HEK293 (cell line): ENCODE measurements at regions not wholly inside any gene's neighbourhood (a gene's known extent, or its start where the extent isn't known, plus 50 kb on each side); places are given as distances from the start of the nearest gene placed in this dataset.

Source experiments
- CTCF ChIA-PET: fragments of 350-600 bp; formaldehyde crosslinking; extraction: SDS; loops from one replicate; lab custom pipeline; 2021; ENCODE audit warnings: antibody characterized with exemption; lab: Yijun Ruan, JAX
- POLR2A ChIA-PET: fragments of 300-600 bp; formaldehyde crosslinking; extraction: SDS; loops from one replicate; lab custom pipeline; 2020; ENCODE audit warnings: antibody characterized with exemption, inconsistent platforms; lab: Yijun Ruan, JAX
- H3K27ac ChIP-seq: fragments of 200-500 bp; sonication (Bioruptor generic); 2 replicates; pipeline ENCODE4 v1.5.1; 2014; ENCODE audit warnings: low read depth, low read length, control low read depth, inconsistent platforms; ENCODE audit errors: extremely low read depth
- H3K36me3 ChIP-seq, 2 experiments: fragments of 200-500 bp in 1 of 2; sonication (Bioruptor generic) in 1 of 2; 1 replicate in 1 of 2; 2 replicates in 1 of 2; pipeline ENCODE4 v1.5.1; 2014 to 2017; ENCODE audit warnings: inconsistent platforms in 2 of 2, low read length in 2 of 2; ENCODE audit not compliant: control insufficient read depth in 2 of 2, insufficient read depth in 1 of 2
- H3K4me1 ChIP-seq: fragments of 200-500 bp; sonication (Bioruptor generic); 2 replicates; pipeline ENCODE4 v1.5.1; 2014; ENCODE audit warnings: mild to moderate bottlenecking, low read length, inconsistent platforms; ENCODE audit not compliant: control insufficient read depth, insufficient read depth
- H3K4me3 ChIP-seq: 2 replicates; pipeline ENCODE4 v1.5.1; 2011; ENCODE audit warnings: low read depth, mild to moderate bottlenecking, control low read depth, low read length, moderate library complexity
- H3K9me3 ChIP-seq: fragments of 200-500 bp; sonication (Bioruptor generic); 2 replicates; pipeline ENCODE4 v1.5.1; 2014; ENCODE audit warnings: low read depth, low read length, inconsistent platforms; ENCODE audit not compliant: control insufficient read depth, insufficient read depth
- SALL2 ChIP-seq: fragments of 450-650 bp; formaldehyde crosslinking; IDR thresholded peaks from 2 replicates; pipeline ENCODE4 v1.5.0; 2017; ENCODE audit warnings: missing biosample characterization, mild to moderate bottlenecking, missing genetic modification characterization, borderline replicate concordance
- SCRT1 ChIP-seq: fragments of 450-650 bp; formaldehyde crosslinking; IDR thresholded peaks from 2 replicates; pipeline ENCODE4 v1.5.1; 2016; ENCODE audit warnings: missing biosample characterization, missing genetic modification characterization, borderline replicate concordance
- SCRT2 ChIP-seq: fragments of 450-650 bp; formaldehyde crosslinking; IDR thresholded peaks from 2 replicates; pipeline ENCODE4 v1.5.1; 2016; ENCODE audit warnings: missing biosample characterization, missing genetic modification characterization
- SP7 ChIP-seq: fragments of 450-650 bp; formaldehyde crosslinking; IDR thresholded peaks from 2 replicates; pipeline ENCODE4 v1.5.1; 2016; ENCODE audit warnings: missing biosample characterization, missing genetic modification characterization
- ZBTB1 ChIP-seq: fragments of 450-650 bp; formaldehyde crosslinking; IDR thresholded peaks from 2 replicates; pipeline ENCODE4 v1.5.1; 2016; ENCODE audit warnings: missing biosample characterization, missing genetic modification characterization
- ZEB2 ChIP-seq: fragments of 450-650 bp; formaldehyde crosslinking; IDR thresholded peaks from 2 replicates; pipeline ENCODE4 v1.5.1; 2016; ENCODE audit warnings: missing biosample characterization, missing genetic modification characterization
- ZFHX2 ChIP-seq: fragments of 450-650 bp; formaldehyde crosslinking; conservative IDR thresholded peaks from 2 replicates; pipeline ENCODE4 v1.5.1; 2016; ENCODE audit warnings: missing biosample characterization, missing genetic modification characterization
- ZNF133 ChIP-seq: fragments of 450-650 bp; formaldehyde crosslinking; IDR thresholded peaks from 2 replicates; pipeline ENCODE4 v1.5.1; 2016; ENCODE audit warnings: missing biosample characterization, missing genetic modification characterization
- ZNF155 ChIP-seq: fragments of 450-650 bp; formaldehyde crosslinking; IDR thresholded peaks from 2 replicates; pipeline ENCODE4 v1.5.1; 2016; ENCODE audit warnings: missing biosample characterization, missing genetic modification characterization
- ZNF266 ChIP-seq: fragments of 450-650 bp; formaldehyde crosslinking; IDR thresholded peaks from 2 replicates; pipeline ENCODE4 v1.5.1; 2016; ENCODE audit warnings: missing biosample characterization, missing genetic modification characterization, low read depth
- ZNF292 ChIP-seq: fragments of 450-650 bp; formaldehyde crosslinking; IDR thresholded peaks from 2 replicates; pipeline ENCODE4 v1.5.1; 2016; ENCODE audit warnings: low read depth, missing biosample characterization, missing genetic modification characterization, borderline replicate concordance
- ZNF350 ChIP-seq: fragments of 450-650 bp; formaldehyde crosslinking; IDR thresholded peaks from 2 replicates; pipeline ENCODE4 v1.5.0; 2017; ENCODE audit warnings: missing biosample characterization, mild to moderate bottlenecking, missing genetic modification characterization
- ZNF37A ChIP-seq: fragments of 450-650 bp; IDR thresholded peaks from 2 replicates; pipeline ENCODE4 v1.5.1; 2018; ENCODE audit warnings: missing biosample characterization, missing genetic modification characterization
- ZNF416 ChIP-seq: fragments of 450-650 bp; formaldehyde crosslinking; IDR thresholded peaks from 2 replicates; pipeline ENCODE4 v1.5.1; 2016; ENCODE audit warnings: missing biosample characterization, missing genetic modification characterization
- ZNF561 ChIP-seq: fragments of 450-650 bp; IDR thresholded peaks from 2 replicates; pipeline ENCODE4 v1.5.1; 2018; ENCODE audit warnings: missing biosample characterization, missing genetic modification characterization, borderline replicate concordance
- ZNF626 ChIP-seq: fragments of 450-650 bp; sonication (Bioruptor Pico); formaldehyde crosslinking; IDR thresholded peaks from 2 replicates; pipeline ENCODE4 v1.5.1; 2018; ENCODE audit warnings: missing biosample characterization, missing genetic modification characterization, inconsistent platforms
- ZNF658 ChIP-seq: fragments of 450-650 bp; formaldehyde crosslinking; IDR thresholded peaks from 2 replicates; pipeline ENCODE4; 2016; ENCODE audit warnings: missing biosample characterization, missing genetic modification characterization
- ZNF677 ChIP-seq: fragments of 450-650 bp; IDR thresholded peaks from 2 replicates; pipeline ENCODE4 v1.5.0; 2018; ENCODE audit warnings: missing biosample characterization, mild to moderate bottlenecking, missing genetic modification characterization, moderate library complexity
- ZNF707 ChIP-seq: fragments of 450-650 bp; formaldehyde crosslinking; IDR thresholded peaks from 2 replicates; pipeline ENCODE4 v1.5.1; 2016; ENCODE audit warnings: missing biosample characterization, missing genetic modification characterization
- ZNF747 ChIP-seq: fragments of 450-650 bp; formaldehyde crosslinking; IDR thresholded peaks from 2 replicates; pipeline ENCODE4 v1.5.1; 2016; ENCODE audit warnings: missing biosample characterization, missing genetic modification characterization
- ZNF776 ChIP-seq: fragments of 450-650 bp; formaldehyde crosslinking; IDR thresholded peaks from 2 replicates; pipeline ENCODE4 v1.5.0; 2017; ENCODE audit warnings: missing biosample characterization, missing genetic modification characterization, borderline replicate concordance
- TF ChIP-seq, protein P1 (sequence below): fragments of 450-650 bp; formaldehyde crosslinking; IDR thresholded peaks from 2 replicates; pipeline ENCODE4 v1.5.1; 2017; ENCODE audit warnings: missing biosample characterization, missing genetic modification characterization
- TF ChIP-seq, protein P2 (sequence below): fragments of 450-650 bp; formaldehyde crosslinking; IDR thresholded peaks from 2 replicates; pipeline ENCODE4 v1.5.1; 2016; ENCODE audit warnings: missing biosample characterization, missing genetic modification characterization
- TF ChIP-seq, protein P3 (sequence below): fragments of 450-650 bp; IDR thresholded peaks from 2 replicates; pipeline ENCODE4 v1.5.1; 2018; ENCODE audit warnings: missing biosample characterization, missing genetic modification characterization
- TF ChIP-seq, protein P4 (sequence below): fragments of 450-650 bp; formaldehyde crosslinking; conservative IDR thresholded peaks from 2 replicates; pipeline ENCODE4 v1.5.1; 2016; ENCODE audit warnings: low read depth, missing biosample characterization, missing genetic modification characterization

DNA sequence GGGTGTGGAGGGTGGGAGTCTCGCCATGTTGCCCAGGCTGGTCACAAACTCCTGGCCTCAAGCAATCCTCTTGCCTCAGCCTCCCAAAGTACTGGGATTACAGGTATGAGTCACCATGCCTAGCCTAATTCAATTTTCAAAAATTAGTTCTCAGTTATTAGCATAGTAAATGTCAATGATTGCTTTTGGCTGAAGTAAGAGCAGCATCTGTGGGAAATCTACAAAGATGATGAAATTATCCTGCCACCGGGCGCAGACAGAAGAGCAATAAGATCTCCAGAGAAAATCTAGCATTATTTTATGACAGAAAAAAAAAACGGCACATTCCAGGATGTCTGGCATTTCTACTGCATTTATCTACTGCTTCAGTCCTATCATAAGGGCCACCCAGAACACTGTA lies 97.9 kb upstream of the DAAM1 start:
- POLR2A ChIA-PET = no interaction called here

DNA sequence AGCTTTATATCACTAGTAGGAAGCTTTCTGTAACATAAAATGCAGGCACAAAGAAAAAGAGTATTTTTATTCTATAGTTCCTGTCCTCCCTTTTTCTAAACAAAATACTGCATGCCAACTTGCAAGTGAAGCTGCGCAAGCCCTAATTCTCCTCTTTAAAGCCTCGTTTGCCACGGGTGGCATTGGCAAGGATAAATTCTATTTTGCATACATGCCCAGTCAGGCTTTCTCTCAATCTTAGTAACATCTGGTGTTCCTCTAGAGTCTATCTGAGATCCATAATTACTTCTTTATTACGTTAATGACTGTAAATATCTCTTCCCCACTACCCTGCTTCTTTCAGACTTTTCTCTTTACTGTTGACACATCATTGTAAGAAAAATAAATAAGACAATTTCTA lies 97.1 kb upstream of the DAAM1 start:
- Histone ChIP-seq H3K9me3 (no peaks in the 10 kb centered on the region), H3K36me3 (no peaks in the 10 kb centered on the region), H3K4me1 (0 out of 2 replicates have a peak, but pooled peaks cover 4% of the 10 kb centered on the region), H3K4me3 (no peak overlapping the region), H3K27ac (no peak overlapping the region)
- POLR2A ChIA-PET = no interaction called here
- TF ChIP-seq ZNF707 (tag by site-specific recombination) (no peak), SCRT2 (tag by site-specific recombination) (no peak)
- TF ChIP-seq, protein P1, sequence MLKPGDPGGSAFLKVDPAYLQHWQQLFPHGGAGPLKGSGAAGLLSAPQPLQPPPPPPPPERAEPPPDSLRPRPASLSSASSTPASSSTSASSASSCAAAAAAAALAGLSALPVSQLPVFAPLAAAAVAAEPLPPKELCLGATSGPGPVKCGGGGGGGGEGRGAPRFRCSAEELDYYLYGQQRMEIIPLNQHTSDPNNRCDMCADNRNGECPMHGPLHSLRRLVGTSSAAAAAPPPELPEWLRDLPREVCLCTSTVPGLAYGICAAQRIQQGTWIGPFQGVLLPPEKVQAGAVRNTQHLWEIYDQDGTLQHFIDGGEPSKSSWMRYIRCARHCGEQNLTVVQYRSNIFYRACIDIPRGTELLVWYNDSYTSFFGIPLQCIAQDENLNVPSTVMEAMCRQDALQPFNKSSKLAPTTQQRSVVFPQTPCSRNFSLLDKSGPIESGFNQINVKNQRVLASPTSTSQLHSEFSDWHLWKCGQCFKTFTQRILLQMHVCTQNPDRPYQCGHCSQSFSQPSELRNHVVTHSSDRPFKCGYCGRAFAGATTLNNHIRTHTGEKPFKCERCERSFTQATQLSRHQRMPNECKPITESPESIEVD (tag by site-specific recombination) = no peak
- CTCF ChIA-PET = no interaction called here

More for the DNA sequence above, 97.9 kb upstream of the DAAM1 start:
- Histone ChIP-seq H3K4me3 (no peak overlapping the region), H3K27ac (no peak overlapping the region), H3K9me3 (no peaks in the 10 kb centered on the region), H3K4me1 (0 out of 2 replicates have a peak, but pooled peaks cover 4% of the 10 kb centered on the region), H3K36me3 (no peaks in the 10 kb centered on the region)
- CTCF ChIA-PET = interaction anchor here (0.7 kb wide), 1 partner anchor 19 kb away, joined by 4 read pairs; no protein-coding TSS in a partner anchor
- TF ChIP-seq ZNF266 (tag by site-specific recombination) (no peak), ZEB2 (no peak), ZNF658 (tag by site-specific recombination) (no peak), ZFHX2 (tag by site-specific recombination) (no peak), SP7 (tag by site-specific recombination) (no peak), ZNF416 (tag by site-specific recombination) (no peak), ZNF677 (no peak), ZNF747 (tag by site-specific recombination) (no peak), SCRT1 (no peak), ZNF133 (no peak), ZNF776 (tag by site-specific recombination) (no peak), ZNF37A (tag by site-specific recombination) (no peak), ZNF155 (no peak), ZNF350 (tag by site-specific recombination) (no peak)
- TF ChIP-seq, protein P2, sequence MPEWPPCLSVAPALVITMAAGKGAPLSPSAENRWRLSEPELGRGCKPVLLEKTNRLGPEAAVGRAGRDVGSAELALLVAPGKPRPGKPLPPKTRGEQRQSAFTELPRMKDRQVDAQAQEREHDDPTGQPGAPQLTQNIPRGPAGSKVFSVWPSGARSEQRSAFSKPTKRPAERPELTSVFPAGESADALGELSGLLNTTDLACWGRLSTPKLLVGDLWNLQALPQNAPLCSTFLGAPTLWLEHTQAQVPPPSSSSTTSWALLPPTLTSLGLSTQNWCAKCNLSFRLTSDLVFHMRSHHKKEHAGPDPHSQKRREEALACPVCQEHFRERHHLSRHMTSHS (tag by site-specific recombination) = no peak
- TF ChIP-seq, protein P3, sequence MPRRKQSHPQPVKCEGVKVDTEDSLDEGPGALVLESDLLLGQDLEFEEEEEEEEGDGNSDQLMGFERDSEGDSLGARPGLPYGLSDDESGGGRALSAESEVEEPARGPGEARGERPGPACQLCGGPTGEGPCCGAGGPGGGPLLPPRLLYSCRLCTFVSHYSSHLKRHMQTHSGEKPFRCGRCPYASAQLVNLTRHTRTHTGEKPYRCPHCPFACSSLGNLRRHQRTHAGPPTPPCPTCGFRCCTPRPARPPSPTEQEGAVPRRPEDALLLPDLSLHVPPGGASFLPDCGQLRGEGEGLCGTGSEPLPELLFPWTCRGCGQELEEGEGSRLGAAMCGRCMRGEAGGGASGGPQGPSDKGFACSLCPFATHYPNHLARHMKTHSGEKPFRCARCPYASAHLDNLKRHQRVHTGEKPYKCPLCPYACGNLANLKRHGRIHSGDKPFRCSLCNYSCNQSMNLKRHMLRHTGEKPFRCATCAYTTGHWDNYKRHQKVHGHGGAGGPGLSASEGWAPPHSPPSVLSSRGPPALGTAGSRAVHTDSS (tag by site-specific recombination) = no peak

DNA sequence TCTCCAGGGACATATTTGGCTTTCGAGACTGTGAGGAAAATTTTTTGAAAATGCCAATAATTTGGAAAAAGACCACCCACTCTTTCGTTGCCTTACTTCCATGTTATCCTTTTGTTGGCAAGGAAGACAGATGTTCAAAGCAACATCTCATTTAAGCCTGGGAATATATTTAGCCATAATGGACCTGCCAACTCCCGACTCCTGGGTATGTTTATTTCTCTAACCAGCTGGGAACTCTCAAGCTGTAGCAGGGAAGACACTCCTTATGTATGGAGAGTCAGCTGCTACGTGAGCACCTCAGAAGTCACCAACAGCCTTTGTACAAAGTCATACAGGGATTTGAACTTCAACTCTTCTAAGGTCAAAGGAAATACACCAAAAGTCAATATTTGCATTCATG lies 96.5 kb upstream of the DAAM1 start:
- CTCF ChIA-PET = no interaction called here
- POLR2A ChIA-PET = no interaction called here
- TF ChIP-seq ZBTB1 (tag by site-specific recombination) (no peak), SALL2 (no peak), ZNF747 (tag by site-specific recombination) (no peak), ZNF561 (tag by site-specific recombination) (no peak), ZNF292 (no peak), SCRT2 (tag by site-specific recombination) (no peak), ZNF626 (tag by site-specific recombination) (no peak)
- TF ChIP-seq, protein P4, sequence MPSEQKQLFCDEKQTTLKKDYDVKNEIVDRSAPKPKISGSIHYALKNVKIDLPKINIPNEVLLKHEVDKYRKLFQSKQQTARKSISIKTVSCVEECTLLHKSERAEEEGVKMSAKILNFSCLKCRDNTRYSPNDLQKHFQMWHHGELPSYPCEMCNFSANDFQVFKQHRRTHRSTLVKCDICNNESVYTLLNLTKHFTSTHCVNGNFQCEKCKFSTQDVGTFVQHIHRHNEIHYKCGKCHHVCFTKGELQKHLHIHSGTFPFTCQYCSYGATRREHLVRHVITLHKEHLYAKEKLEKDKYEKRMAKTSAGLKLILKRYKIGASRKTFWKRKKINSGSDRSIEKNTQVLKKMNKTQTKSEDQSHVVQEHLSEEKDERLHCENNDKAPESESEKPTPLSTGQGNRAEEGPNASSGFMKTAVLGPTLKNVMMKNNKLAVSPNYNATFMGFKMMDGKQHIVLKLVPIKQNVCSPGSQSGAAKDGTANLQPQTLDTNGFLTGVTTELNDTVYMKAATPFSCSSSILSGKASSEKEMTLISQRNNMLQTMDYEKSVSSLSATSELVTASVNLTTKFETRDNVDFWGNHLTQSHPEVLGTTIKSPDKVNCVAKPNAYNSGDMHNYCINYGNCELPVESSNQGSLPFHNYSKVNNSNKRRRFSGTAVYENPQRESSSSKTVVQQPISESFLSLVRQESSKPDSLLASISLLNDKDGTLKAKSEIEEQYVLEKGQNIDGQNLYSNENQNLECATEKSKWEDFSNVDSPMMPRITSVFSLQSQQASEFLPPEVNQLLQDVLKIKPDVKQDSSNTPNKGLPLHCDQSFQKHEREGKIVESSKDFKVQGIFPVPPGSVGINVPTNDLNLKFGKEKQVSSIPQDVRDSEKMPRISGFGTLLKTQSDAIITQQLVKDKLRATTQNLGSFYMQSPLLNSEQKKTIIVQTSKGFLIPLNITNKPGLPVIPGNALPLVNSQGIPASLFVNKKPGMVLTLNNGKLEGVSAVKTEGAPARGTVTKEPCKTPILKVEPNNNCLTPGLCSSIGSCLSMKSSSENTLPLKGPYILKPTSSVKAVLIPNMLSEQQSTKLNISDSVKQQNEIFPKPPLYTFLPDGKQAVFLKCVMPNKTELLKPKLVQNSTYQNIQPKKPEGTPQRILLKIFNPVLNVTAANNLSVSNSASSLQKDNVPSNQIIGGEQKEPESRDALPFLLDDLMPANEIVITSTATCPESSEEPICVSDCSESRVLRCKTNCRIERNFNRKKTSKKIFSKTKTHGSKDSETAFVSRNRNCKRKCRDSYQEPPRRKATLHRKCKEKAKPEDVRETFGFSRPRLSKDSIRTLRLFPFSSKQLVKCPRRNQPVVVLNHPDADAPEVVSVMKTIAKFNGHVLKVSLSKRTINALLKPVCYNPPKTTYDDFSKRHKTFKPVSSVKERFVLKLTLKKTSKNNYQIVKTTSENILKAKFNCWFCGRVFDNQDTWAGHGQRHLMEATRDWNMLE (tag by site-specific recombination) = no peak

More for the DNA sequence above, 96.5 kb upstream of the DAAM1 start:
- H3K4me1 ChIP-seq = 0 out of 2 replicates have a peak, but pooled peaks cover 4% of the 10 kb centered on the region
- no peaks in the 10 kb centered on the region for H3K9me3 ChIP-seq
- no peak overlapping the region for H3K4me3 ChIP-seq
- no peak overlapping the region for H3K27ac ChIP-seq
- no peaks in the 10 kb centered on the region for H3K36me3 ChIP-seq
